Nephron (organoid): ENCODE measurements at regions not wholly inside any gene's neighbourhood (a gene's known extent, or its start where the extent isn't known, plus 50 kb on each side); places are given as distances from the start of the nearest gene placed in this dataset.
"Not testable (repeated sequence)": the region's sequence is repeated elsewhere in the genome, so short reads cannot be mapped to it uniquely, and the experiment has no call there.

Source experiments
- H3K27ac Mint-ChIP-seq, 3 experiments: 2 replicates each; pipeline ENCODE4 v1.8.0; 2020; ENCODE audit warnings: mixed read lengths in 3 of 3, mild to moderate bottlenecking in 2 of 3, moderate library complexity in 1 of 3
- H3K27me3 Mint-ChIP-seq: 2 replicates; pipeline ENCODE4 v1.8.0; 2021; ENCODE audit warnings: low read depth, mild to moderate bottlenecking, moderate library complexity, mixed read lengths
- H3K36me3 Mint-ChIP-seq: 2 replicates; pipeline ENCODE4 v1.8.0; 2020; ENCODE audit warnings: low read depth, mixed read lengths
- H3K4me1 Mint-ChIP-seq: 2 replicates; pipeline ENCODE4 v1.8.0; 2020; ENCODE audit warnings: mixed read lengths
- H3K4me3 Mint-ChIP-seq, 3 experiments: 2 replicates each; pipeline ENCODE4 v1.8.0; 2020; ENCODE audit warnings: mild to moderate bottlenecking in 3 of 3, mixed read lengths in 3 of 3, moderate library complexity in 2 of 3
- H3K9me3 Mint-ChIP-seq: 2 replicates; pipeline ENCODE4 v1.8.0; 2020; ENCODE audit warnings: mixed read lengths
- TF ChIP-seq, protein P1 (sequence below), 3 experiments: fragments of 200-600 bp; sonication (generic); IDR thresholded peaks; one replicate each; pipeline ENCODE4 v1.5.0; 2021; ENCODE audit warnings: antibody characterized with exemption in 3 of 3; ENCODE audit not compliant: unreplicated experiment in 3 of 3

GRCh38 chr3:151675858-151676615 is 57.7 kb upstream of the AADACL2 start:
- no peak overlapping the region for H3K4me3 Mint-ChIP-seq

GRCh38 chr3:151673974-151674373 is 59.8 kb upstream of the AADACL2 start:
- Mint-ChIP-seq H3K9me3 (peaks cover 16% of the 10 kb centered on the region), H3K4me3 (no peak overlapping the region), H3K36me3 (no peaks in the 10 kb centered on the region), H3K27ac (no peak overlapping the region), H3K4me1 (no peaks in the 10 kb centered on the region), H3K27me3 (no peaks in the 10 kb centered on the region)
- TF ChIP-seq, protein P1, sequence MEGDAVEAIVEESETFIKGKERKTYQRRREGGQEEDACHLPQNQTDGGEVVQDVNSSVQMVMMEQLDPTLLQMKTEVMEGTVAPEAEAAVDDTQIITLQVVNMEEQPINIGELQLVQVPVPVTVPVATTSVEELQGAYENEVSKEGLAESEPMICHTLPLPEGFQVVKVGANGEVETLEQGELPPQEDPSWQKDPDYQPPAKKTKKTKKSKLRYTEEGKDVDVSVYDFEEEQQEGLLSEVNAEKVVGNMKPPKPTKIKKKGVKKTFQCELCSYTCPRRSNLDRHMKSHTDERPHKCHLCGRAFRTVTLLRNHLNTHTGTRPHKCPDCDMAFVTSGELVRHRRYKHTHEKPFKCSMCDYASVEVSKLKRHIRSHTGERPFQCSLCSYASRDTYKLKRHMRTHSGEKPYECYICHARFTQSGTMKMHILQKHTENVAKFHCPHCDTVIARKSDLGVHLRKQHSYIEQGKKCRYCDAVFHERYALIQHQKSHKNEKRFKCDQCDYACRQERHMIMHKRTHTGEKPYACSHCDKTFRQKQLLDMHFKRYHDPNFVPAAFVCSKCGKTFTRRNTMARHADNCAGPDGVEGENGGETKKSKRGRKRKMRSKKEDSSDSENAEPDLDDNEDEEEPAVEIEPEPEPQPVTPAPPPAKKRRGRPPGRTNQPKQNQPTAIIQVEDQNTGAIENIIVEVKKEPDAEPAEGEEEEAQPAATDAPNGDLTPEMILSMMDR (IDR thresholded peaks at IDR 0.05; ENCODE audit: unreplicated experiment in 3 of 3): no peak

More at GRCh38 chr3:151675858-151676615, 57.7 kb upstream of the AADACL2 start:
- Mint-ChIP-seq H3K27ac (no peak overlapping the region), H3K9me3 (peaks cover 19% of the 10 kb centered on the region), H3K27me3 (no peaks in the 10 kb centered on the region), H3K4me1 (no peaks in the 10 kb centered on the region), H3K36me3 (peaks cover 3% of the 10 kb centered on the region)
- TF ChIP-seq, protein P1 (IDR thresholded peaks at IDR 0.05; ENCODE audit: unreplicated experiment in 3 of 3): no peak

GRCh38 chr3:151667762-151668161 is 66.0 kb upstream of the AADACL2 start:
- not testable (repeated sequence) for H3K4me1 Mint-ChIP-seq, H3K4me3 Mint-ChIP-seq, H3K27ac Mint-ChIP-seq, H3K36me3 Mint-ChIP-seq, H3K27me3 Mint-ChIP-seq
- H3K9me3 Mint-ChIP-seq: peaks cover 14% of the 10 kb centered on the region

- H3K27me3 Mint-ChIP-seq: peaks cover 7% of the 10 kb centered on the region
Measured at GRCh38 chr3:151660885-151661284, 72.8 kb upstream of the AADACL2 start.

DNA sequence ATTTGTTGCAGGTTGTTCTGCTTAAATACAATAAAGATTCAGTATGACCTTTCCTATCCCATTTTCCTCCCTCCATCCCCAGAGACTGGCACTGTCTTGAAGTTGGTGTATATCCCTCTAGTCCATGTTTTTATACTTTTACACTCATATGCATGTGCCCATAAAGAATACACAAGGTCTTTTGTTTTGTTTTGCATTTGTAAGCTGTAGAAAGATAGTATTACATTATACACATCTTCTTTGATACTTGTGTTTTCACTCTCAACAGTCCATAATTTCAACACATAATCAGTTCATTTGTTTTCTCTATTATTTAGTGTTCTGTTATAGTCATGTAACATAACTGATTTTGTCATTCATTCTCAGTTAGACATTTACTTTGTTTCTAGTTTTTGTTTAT is 88.7 kb upstream of the AADACL2 start:
- H3K27me3 Mint-ChIP-seq: no peaks in the 10 kb centered on the region
- H3K4me1 Mint-ChIP-seq: peaks cover 4% of the 10 kb centered on the region
- no peaks in the 10 kb centered on the region for H3K9me3 Mint-ChIP-seq
- TF ChIP-seq, protein P1 (IDR thresholded peaks at IDR 0.05; ENCODE audit: unreplicated experiment in 3 of 3): no peak
- no peaks in the 10 kb centered on the region for H3K36me3 Mint-ChIP-seq
- no peak overlapping the region for H3K27ac Mint-ChIP-seq
- H3K4me3 Mint-ChIP-seq: no peak overlapping the region

More at GRCh38 chr3:151660885-151661284, 72.8 kb upstream of the AADACL2 start:
- H3K27ac Mint-ChIP-seq: no peak overlapping the region
- no peaks in the 10 kb centered on the region for H3K9me3 Mint-ChIP-seq
- H3K4me3 Mint-ChIP-seq: no peak overlapping the region
- H3K36me3 Mint-ChIP-seq: no peaks in the 10 kb centered on the region
- TF ChIP-seq, protein P1 (IDR thresholded peaks at IDR 0.05; ENCODE audit: unreplicated experiment in 3 of 3): peak in 2 of 3 experiments; percentile 23 to 50
- no peaks in the 10 kb centered on the region for H3K4me1 Mint-ChIP-seq

DNA sequence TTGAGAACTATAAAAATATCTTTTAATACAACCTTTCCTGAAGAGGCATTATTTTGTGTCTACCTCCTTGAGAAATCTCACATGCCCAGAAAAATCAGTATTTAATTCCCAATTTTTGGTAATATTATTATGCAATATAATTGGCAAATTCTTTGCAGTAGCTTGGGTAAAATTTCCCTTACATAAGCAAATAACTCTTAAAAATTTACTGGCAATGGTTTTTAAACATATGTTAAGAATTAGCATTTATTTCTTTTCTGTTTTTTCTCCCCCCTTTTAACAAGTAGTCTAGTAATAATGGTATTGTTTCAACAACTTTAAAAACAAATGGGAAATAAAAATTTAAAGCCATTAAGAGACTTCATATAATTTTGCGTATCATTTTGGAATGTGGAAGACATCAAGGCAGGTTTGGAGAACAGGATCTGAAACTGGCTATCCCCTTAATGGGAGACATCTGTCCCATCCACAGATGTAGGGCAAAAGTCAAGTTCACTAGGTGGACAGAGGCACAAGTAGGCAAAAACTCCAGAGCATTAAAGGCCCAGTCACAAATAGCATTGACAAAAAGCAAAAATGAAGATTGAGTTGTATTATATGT is 89.6 kb upstream of the AADACL2 start:
- TF ChIP-seq, protein P1 (IDR thresholded peaks at IDR 0.05; ENCODE audit: unreplicated experiment in 3 of 3): no peak
- H3K4me3 Mint-ChIP-seq: no peak overlapping the region
- H3K27me3 Mint-ChIP-seq: no peaks in the 10 kb centered on the region
- no peaks in the 10 kb centered on the region for H3K36me3 Mint-ChIP-seq
- H3K27ac Mint-ChIP-seq: no peak overlapping the region
- peaks cover 5% of the 10 kb centered on the region for H3K4me1 Mint-ChIP-seq
- H3K9me3 Mint-ChIP-seq: no peaks in the 10 kb centered on the region
